PFSK-1 (cell line): ENCODE measurements at regions not wholly inside any gene's neighbourhood (a gene's known extent, or its start where the extent isn't known, plus 50 kb on each side); places are given as distances from the start of the nearest gene placed in this dataset.

Experiments used
- POLR2AphosphoS5 ChIP-seq: IDR thresholded peaks from 2 replicates; pipeline ENCODE4 v1.6.1; 2012; ENCODE audit warnings: low read depth, mild to moderate bottlenecking, control low read depth, low read length, moderate library complexity
- REST ChIP-seq, 2 experiments: IDR thresholded peaks; 2 replicates each; pipeline versions ENCODE4 v1.6.1 to v1.8.0; 2011 to 2012; ENCODE audit warnings: low read depth in 2 of 2, low read length in 2 of 2, control low read depth in 1 of 2, inconsistent platforms in 1 of 2, mild to moderate bottlenecking in 1 of 2, moderate library complexity in 1 of 2; ENCODE audit not compliant: insufficient read depth in 1 of 2

DNA sequence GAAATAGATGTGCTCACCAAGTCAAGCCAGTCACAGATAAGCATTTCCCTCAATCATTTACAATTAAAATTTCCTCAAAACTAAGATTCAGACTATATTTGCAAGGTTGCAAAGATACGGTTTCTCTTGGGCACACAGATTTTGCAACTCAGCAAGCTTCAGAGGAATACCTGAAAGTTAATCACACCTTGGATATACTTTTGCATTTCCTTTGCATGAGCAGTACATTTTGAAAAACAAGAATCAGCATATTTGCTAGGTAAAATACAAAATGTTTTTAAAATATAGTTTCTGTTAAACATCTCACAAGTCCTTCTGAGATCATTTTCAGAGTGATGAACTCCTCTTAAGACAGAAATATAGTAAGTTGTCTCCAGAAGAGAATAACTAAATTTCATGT is 336.9 kb downstream of the DUSP6 start:
- TF ChIP-seq POLR2AphosphoS5: no peak
- TF ChIP-seq REST (IDR thresholded peaks at IDR 0.05; ENCODE audit: insufficient read depth in 1 of 2, low read depth in 2 of 2, low read length in 2 of 2): no peak
